SU-DHL-6 (cell line): ENCODE measurements at regions not wholly inside any gene's neighbourhood (a gene's known extent, or its start where the extent isn't known, plus 50 kb on each side); places are given as distances from the start of the nearest gene placed in this dataset.

Experiments
- EZH2phosphoT487 ChIP-seq: fragments of 200-600 bp; sonication (generic), shearing (Covaris generic); conservative IDR thresholded peaks from 2 replicates; pipeline ENCODE4 v1.6.1; 2018; ENCODE audit warnings: mild to moderate bottlenecking, antibody characterized with exemption, low read length, moderate library complexity, mixed read lengths
- TF ChIP-seq, protein P1 (sequence below): fragments of 200-600 bp; sonication (generic); IDR thresholded peaks from one replicate; pipeline ENCODE4 v1.5.1; 2017; ENCODE audit warnings: antibody characterized with exemption, mild to moderate bottlenecking, low read length, moderate library complexity; ENCODE audit not compliant: insufficient read depth, poor library complexity, severe bottlenecking

DNA sequence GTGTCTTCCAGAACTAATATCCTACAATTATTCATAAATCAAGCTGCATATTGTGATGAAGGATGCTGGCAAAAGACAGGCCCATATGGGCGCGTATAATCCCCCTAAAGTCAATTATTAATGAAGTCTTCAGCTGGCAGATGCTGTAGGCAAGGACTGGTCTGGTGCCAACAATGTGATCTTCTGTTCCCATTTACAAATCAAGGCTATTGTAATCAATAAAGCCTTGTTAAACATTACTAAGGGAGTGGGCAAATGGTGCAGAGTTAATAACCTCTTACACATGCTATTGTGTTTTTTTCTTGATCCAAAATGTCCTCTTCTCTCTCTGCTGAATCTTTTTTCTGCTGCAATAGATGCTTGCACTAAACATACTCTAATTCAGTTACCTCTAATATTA is 119.0 kb downstream of the ALDH8A1 start:
- TF ChIP-seq, protein P1, sequence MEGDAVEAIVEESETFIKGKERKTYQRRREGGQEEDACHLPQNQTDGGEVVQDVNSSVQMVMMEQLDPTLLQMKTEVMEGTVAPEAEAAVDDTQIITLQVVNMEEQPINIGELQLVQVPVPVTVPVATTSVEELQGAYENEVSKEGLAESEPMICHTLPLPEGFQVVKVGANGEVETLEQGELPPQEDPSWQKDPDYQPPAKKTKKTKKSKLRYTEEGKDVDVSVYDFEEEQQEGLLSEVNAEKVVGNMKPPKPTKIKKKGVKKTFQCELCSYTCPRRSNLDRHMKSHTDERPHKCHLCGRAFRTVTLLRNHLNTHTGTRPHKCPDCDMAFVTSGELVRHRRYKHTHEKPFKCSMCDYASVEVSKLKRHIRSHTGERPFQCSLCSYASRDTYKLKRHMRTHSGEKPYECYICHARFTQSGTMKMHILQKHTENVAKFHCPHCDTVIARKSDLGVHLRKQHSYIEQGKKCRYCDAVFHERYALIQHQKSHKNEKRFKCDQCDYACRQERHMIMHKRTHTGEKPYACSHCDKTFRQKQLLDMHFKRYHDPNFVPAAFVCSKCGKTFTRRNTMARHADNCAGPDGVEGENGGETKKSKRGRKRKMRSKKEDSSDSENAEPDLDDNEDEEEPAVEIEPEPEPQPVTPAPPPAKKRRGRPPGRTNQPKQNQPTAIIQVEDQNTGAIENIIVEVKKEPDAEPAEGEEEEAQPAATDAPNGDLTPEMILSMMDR = no peak
- no peak for TF ChIP-seq EZH2phosphoT487
